H1 (cell line): ENCODE measurements at regions not wholly inside any gene's neighbourhood (a gene's known extent, or its start where the extent isn't known, plus 50 kb on each side); places are given as distances from the start of the nearest gene placed in this dataset.

ENCODE experiments used
- CTCF ChIA-PET: fragments of 300-600 bp; sonication (Branson Sonifier 250); formaldehyde crosslinking; loops from one replicate; lab custom pipeline; 2021; ENCODE audit not compliant: partially characterized antibody; lab: Charles Lee
- POLR2A ChIA-PET: fragments of 300-600 bp; sonication (Branson Sonifier 250); formaldehyde crosslinking; loops from one replicate; lab custom pipeline; 2021; ENCODE audit warnings: inconsistent platforms; ENCODE audit not compliant: partially characterized antibody; lab: Charles Lee
- DNase-seq, 2 experiments: peaks; one replicate each; pipeline versions ENCODE4 v3.0.0 to v3.0.0-alpha.2; 2010 to 2022; ENCODE audit warnings: low spot score in 2 of 2, low read depth in 1 of 2, mixed read lengths in 1 of 2
- FAIRE-seq: peaks from 2 replicates; lab custom pipeline; 2011; peaks lifted over from hg19 to GRCh38; lab: Jason Lieb, UNC
- H2AFZ ChIP-seq: 2 replicates; pipeline ENCODE4 v1.8.1; 2012; ENCODE audit warnings: low read length, inconsistent platforms
- H2AK5ac ChIP-seq: 2 replicates; pipeline ENCODE4 v1.6.1; 2013; ENCODE audit warnings: low read depth, low read length
- H2BK120ac ChIP-seq: replicated peaks from 2 replicates; pipeline ENCODE3; 2013; ENCODE audit warnings: low read depth, low read length, inconsistent platforms
- H2BK12ac ChIP-seq: 2 replicates; pipeline ENCODE4 v1.6.1; 2013; ENCODE audit warnings: low read depth, low read length
- H2BK15ac ChIP-seq: 2 replicates; pipeline ENCODE4 v1.6.1; 2013; ENCODE audit warnings: low read length
- H2BK20ac ChIP-seq: 2 replicates; pipeline ENCODE4 v1.6.1; 2013; ENCODE audit warnings: low read length
- H2BK5ac ChIP-seq: 2 replicates; pipeline ENCODE4 v1.6.1; 2013; ENCODE audit warnings: low read depth, low read length
- H3K14ac ChIP-seq: 2 replicates; pipeline ENCODE4 v1.6.1; 2013; ENCODE audit warnings: inconsistent platforms; ENCODE audit not compliant: insufficient read length
- H3K18ac ChIP-seq: 2 replicates; pipeline ENCODE4 v1.6.1; 2013; ENCODE audit warnings: low read length; ENCODE audit errors: extremely low read depth
- H3K23ac ChIP-seq: 2 replicates; pipeline ENCODE4 v1.6.1; 2013; ENCODE audit warnings: inconsistent platforms; ENCODE audit not compliant: insufficient read length
- H3K23me2 ChIP-seq: 2 replicates; pipeline ENCODE4 v1.6.1; 2013; ENCODE audit warnings: low read depth, low read length
- H3K27ac ChIP-seq: 2 replicates; pipeline ENCODE4 v1.6.1; 2011; ENCODE audit warnings: low read depth, low read length, inconsistent platforms
- H3K27me3 ChIP-seq, 4 experiments: replicated peaks in 1 of 4; 1 replicate in 1 of 4; 2 replicates in 3 of 4; pipeline versions ENCODE4 v1.6.1 to v1.8.1; 2011 to 2013; ENCODE audit warnings: low read length in 3 of 4, mild to moderate bottlenecking in 3 of 4, inconsistent platforms in 2 of 4, mixed read lengths in 2 of 4, moderate library complexity in 1 of 4; ENCODE audit not compliant: control insufficient read depth in 3 of 4, insufficient read depth in 3 of 4; ENCODE audit errors: extremely low read depth in 1 of 4
- H3K36me3 ChIP-seq, 4 experiments: 2 replicates each; pipeline versions ENCODE4 v1.6.1 to v1.8.1; 2011 to 2013; ENCODE audit warnings: mild to moderate bottlenecking in 4 of 4, low read length in 3 of 4, moderate library complexity in 2 of 4, control low read depth in 1 of 4, inconsistent platforms in 1 of 4; ENCODE audit not compliant: insufficient read depth in 4 of 4, control insufficient read depth in 2 of 4
- H3K4ac ChIP-seq: replicated peaks from 2 replicates; pipeline ENCODE3; 2013; ENCODE audit warnings: low read length, low read depth, mixed read lengths, inconsistent platforms; ENCODE audit not compliant: insufficient read length
- H3K4me1 ChIP-seq, 4 experiments: replicated peaks in 1 of 4; 1 replicate in 1 of 4; 2 replicates in 3 of 4; pipeline versions ENCODE4 v1.6.1 to v1.8.1; 2011 to 2013; ENCODE audit warnings: low read length in 3 of 4, inconsistent platforms in 2 of 4, mixed read lengths in 1 of 4; ENCODE audit not compliant: insufficient read depth in 4 of 4, control insufficient read depth in 3 of 4
- H3K4me2 ChIP-seq, 2 experiments: 2 replicates each; pipeline versions ENCODE4 v1.6.1 to v1.8.1; 2011 to 2013; ENCODE audit warnings: low read depth in 2 of 2, low read length in 2 of 2, control low read depth in 1 of 2, inconsistent platforms in 1 of 2, mild to moderate bottlenecking in 1 of 2; ENCODE audit not compliant: insufficient read depth in 1 of 2
- H3K4me3 ChIP-seq, 4 experiments: fragments of 200-600, 300-600 bp in 1 of 4; sonication (generic), shearing (Covaris generic), sonication (Bioruptor Twin) in 1 of 4; 2 replicates each; pipeline versions ENCODE4 v1.5.1 to v1.8.1; 2011 to 2016; ENCODE audit warnings: low read length in 4 of 4, low read depth in 3 of 4, control low read depth in 2 of 4, inconsistent platforms in 2 of 4, mild to moderate bottlenecking in 2 of 4, mixed read lengths in 1 of 4, moderate library complexity in 1 of 4; ENCODE audit not compliant: insufficient read depth in 2 of 4; ENCODE audit errors: extremely low read depth in 1 of 4
- H3K56ac ChIP-seq: replicated peaks from 2 replicates; pipeline ENCODE3; 2013; ENCODE audit warnings: low read depth, mild to moderate bottlenecking, mixed read lengths, low read length, inconsistent platforms; ENCODE audit not compliant: insufficient read length
- H3K79me1 ChIP-seq: 2 replicates; pipeline ENCODE4 v1.6.1; 2013; ENCODE audit warnings: low read depth, low read length, control low read depth
- H3K79me2 ChIP-seq, 2 experiments: 2 replicates each; pipeline versions ENCODE4 v1.6.1 to v1.8.1; 2012 to 2013; ENCODE audit warnings: low read length in 2 of 2, mild to moderate bottlenecking in 2 of 2, inconsistent platforms in 1 of 2; ENCODE audit not compliant: insufficient read depth in 2 of 2, control insufficient read depth in 1 of 2
- H3K9ac ChIP-seq, 4 experiments: replicated peaks in 1 of 4; 1 replicate in 1 of 4; 2 replicates in 3 of 4; pipeline versions ENCODE4 v1.6.1 to v1.8.1; 2011 to 2013; ENCODE audit warnings: low read depth in 3 of 4, low read length in 3 of 4, control low read depth in 2 of 4, mild to moderate bottlenecking in 2 of 4, moderate library complexity in 2 of 4, inconsistent platforms in 1 of 4; ENCODE audit errors: extremely low read depth in 1 of 4
- H3K9me3 ChIP-seq, 2 experiments: 2 replicates each; pipeline versions ENCODE4 v1.6.1 to v1.8.1; 2012 to 2013; ENCODE audit warnings: mild to moderate bottlenecking in 2 of 2, moderate library complexity in 2 of 2, control low read depth in 1 of 2, inconsistent platforms in 1 of 2, low read depth in 1 of 2, low read length in 1 of 2, mixed read lengths in 1 of 2; ENCODE audit not compliant: insufficient read depth in 2 of 2
- H4K20me1 ChIP-seq, 2 experiments: replicated peaks in 1 of 2; 2 replicates each; pipeline versions ENCODE3 to v1.8.1; 2011 to 2013; ENCODE audit warnings: inconsistent platforms in 2 of 2, low read length in 2 of 2, mild to moderate bottlenecking in 1 of 2; ENCODE audit not compliant: insufficient read depth in 2 of 2, control insufficient read depth in 1 of 2
- H4K5ac ChIP-seq: 2 replicates; pipeline ENCODE4 v1.6.1; 2013; ENCODE audit warnings: low read length, low read depth, mixed read lengths, inconsistent platforms; ENCODE audit not compliant: insufficient read length
- H4K8ac ChIP-seq: 2 replicates; pipeline ENCODE4 v1.8.0; 2013; ENCODE audit warnings: mild to moderate bottlenecking, moderate library complexity, low read length, inconsistent platforms; ENCODE audit not compliant: insufficient read depth; ENCODE audit errors: extremely low read depth
- H4K91ac ChIP-seq: replicated peaks from 2 replicates; pipeline ENCODE3; 2013; ENCODE audit warnings: low read length, mixed read lengths, inconsistent platforms; ENCODE audit not compliant: insufficient read length
- ATF3 ChIP-seq: IDR thresholded peaks from 2 replicates; pipeline ENCODE4 v1.6.1; 2011; ENCODE audit warnings: low read depth, mild to moderate bottlenecking, low read length; ENCODE audit not compliant: insufficient read depth
- BRCA1 ChIP-seq: IDR thresholded peaks from 2 replicates; pipeline ENCODE4 v1.6.1; 2012; ENCODE audit warnings: low read depth, low read length, improper control_type of control experiment
- CBX8 ChIP-seq: fragments of 300-800, 300-1000 bp; sonication (generic); IDR thresholded peaks from 2 replicates; pipeline ENCODE4 v1.7.1; 2016; ENCODE audit warnings: low read depth, low read length, borderline replicate concordance
- NRF1 ChIP-seq: IDR thresholded peaks from 2 replicates; pipeline ENCODE4 v1.6.1; 2011; ENCODE audit warnings: mild to moderate bottlenecking, low read depth, low read length, improper control_type of control experiment
- PHF8 ChIP-seq: fragments of 200-600 bp; sonication (generic); conservative IDR thresholded peaks from 2 replicates; pipeline ENCODE4 v1.7.1; 2012; ENCODE audit warnings: low read depth, mild to moderate bottlenecking, inconsistent platforms, low read length, moderate library complexity
- RAD21 ChIP-seq, 2 experiments: IDR thresholded peaks in 1 of 2; conservative IDR thresholded peaks in 1 of 2; 2 replicates each; pipeline ENCODE4 v1.6.1; 2011; ENCODE audit warnings: low read depth in 2 of 2, low read length in 2 of 2, improper control_type of control experiment in 1 of 2, inconsistent platforms in 1 of 2, mild to moderate bottlenecking in 1 of 2, moderate library complexity in 1 of 2
- SRF ChIP-seq: IDR thresholded peaks from 2 replicates; pipeline ENCODE4 v1.6.1; 2011; ENCODE audit warnings: mild to moderate bottlenecking, low read depth, low read length, moderate library complexity
- TCF12 ChIP-seq: IDR thresholded peaks from 2 replicates; pipeline ENCODE4 v1.6.1; 2011; ENCODE audit warnings: low read depth, mild to moderate bottlenecking, low read length
- WGBS, 2 experiments: shearing (Covaris generic) in 1 of 2; methylation state at CpG; one replicate each; pipeline versions ENCODE4 v1.1.6 to v1.1.7; 2013 to 2015; ENCODE audit warnings: low lambda C conversion rate in 2 of 2, mixed read lengths in 2 of 2, inconsistent platforms in 1 of 2, low coverage in 1 of 2, missing lambda C conversion rate in 1 of 2; ENCODE audit not compliant: insufficient replicate concordance in 2 of 2, insufficient coverage in 1 of 2, insufficient read length in 1 of 2; ENCODE audit errors: extremely low coverage in 1 of 2, missing lambda C conversion rate in 1 of 2; 5-methylcytosine and 5-hydroxymethylcytosine counted together

GRCh38 chr1:87979079-87979478 is 650.4 kb downstream of the LMO4 start:
- H3K9ac ChIP-seq, result no peak overlapping the region
- no peak overlapping the region for H2AK5ac ChIP-seq
- ChIA-PET CTCF (no interaction called here), POLR2A (no interaction called here)
- H3K14ac ChIP-seq, result no peak overlapping the region
- no peaks in the 10 kb centered on the region for H3K9me3 ChIP-seq
- H3K23me2 ChIP-seq, result no peaks in the 10 kb centered on the region
- H3K79me2 ChIP-seq, result no peaks in the 10 kb centered on the region
- 97% methylated on average over 2 of the region's 2 CpGs; no CpG with 5 or more reads in 1 of the 2 experiments for WGBS, 2 experiments
- TF ChIP-seq BRCA1 (no peak), RAD21 (IDR thresholded peaks at IDR 0.05 in 1 of 2, conservative IDR thresholded peaks at IDR 0.05 in 1 of 2; ENCODE audit: low read depth in 2 of 2, low read length in 2 of 2) (no peak), PHF8 (no peak), NRF1 (no peak), ATF3 (no peak), CBX8 (no peak), SRF (no peak), TCF12 (no peak)
- H3K23ac ChIP-seq, result no peak overlapping the region
- H3K27ac ChIP-seq, result no peak overlapping the region
- H2BK12ac ChIP-seq, result no peak overlapping the region
- no peak for DNase-seq
- H3K56ac ChIP-seq, result no peak overlapping the region
- peaks cover 0 to 2% (median 0%) of the 10 kb centered on the region in 4 experiments; a peak in 1 of 7 replicates for H3K27me3 ChIP-seq
- H3K36me3 ChIP-seq, result no peaks in the 10 kb centered on the region
- H4K91ac ChIP-seq, result no peak overlapping the region
- H2BK20ac ChIP-seq, result 0 out of 2 replicates have a peak overlapping the region, but pooled peaks have one; percentile 53
- H3K79me1 ChIP-seq, result no peaks in the 10 kb centered on the region
- H3K18ac ChIP-seq, result no peak overlapping the region
- H3K4me2 ChIP-seq, result no peak overlapping the region
- H2BK15ac ChIP-seq, result no peak overlapping the region
- H4K8ac ChIP-seq, result no peak overlapping the region
- no peak overlapping the region for H3K4me3 ChIP-seq
- no peak overlapping the region for H2AFZ ChIP-seq
- H3K4me1 ChIP-seq, result peaks cover 0 to 4% (median 1%) of the 10 kb centered on the region in 4 experiments; a peak in 3 of 7 replicates
- no peak overlapping the region for H2BK5ac ChIP-seq
- no peaks in the 10 kb centered on the region for H4K20me1 ChIP-seq
- no peak overlapping the region for H2BK120ac ChIP-seq
- no peak overlapping the region for H3K4ac ChIP-seq
- no peak overlapping the region for H4K5ac ChIP-seq
- no peak for FAIRE-seq
